ENCODE measurements at regions not wholly inside any gene's neighbourhood (a gene's known extent, or its start where the extent isn't known, plus 50 kb on each side); places are given as distances from the start of the nearest gene placed in this dataset.

GRCh38 chr2:11030909-11031308, 119.2 kb downstream of the KCNF1 start:
- DNase-seq = no peak
- H3K27ac ChIP-seq = no peak overlapping the region
- ATAC-seq = no peak
- H3K27me3 ChIP-seq = no peaks in the 10 kb centered on the region
- no peak overlapping the region for H3K4me3 ChIP-seq
- H3K4me1 ChIP-seq = no peaks in the 10 kb centered on the region
- peaks cover 0 to 9% of the 10 kb centered on the region in 2 donors for H3K9me3 ChIP-seq
- H3K36me3 ChIP-seq = no peaks in the 10 kb centered on the region
- TF ChIP-seq, protein P1, sequence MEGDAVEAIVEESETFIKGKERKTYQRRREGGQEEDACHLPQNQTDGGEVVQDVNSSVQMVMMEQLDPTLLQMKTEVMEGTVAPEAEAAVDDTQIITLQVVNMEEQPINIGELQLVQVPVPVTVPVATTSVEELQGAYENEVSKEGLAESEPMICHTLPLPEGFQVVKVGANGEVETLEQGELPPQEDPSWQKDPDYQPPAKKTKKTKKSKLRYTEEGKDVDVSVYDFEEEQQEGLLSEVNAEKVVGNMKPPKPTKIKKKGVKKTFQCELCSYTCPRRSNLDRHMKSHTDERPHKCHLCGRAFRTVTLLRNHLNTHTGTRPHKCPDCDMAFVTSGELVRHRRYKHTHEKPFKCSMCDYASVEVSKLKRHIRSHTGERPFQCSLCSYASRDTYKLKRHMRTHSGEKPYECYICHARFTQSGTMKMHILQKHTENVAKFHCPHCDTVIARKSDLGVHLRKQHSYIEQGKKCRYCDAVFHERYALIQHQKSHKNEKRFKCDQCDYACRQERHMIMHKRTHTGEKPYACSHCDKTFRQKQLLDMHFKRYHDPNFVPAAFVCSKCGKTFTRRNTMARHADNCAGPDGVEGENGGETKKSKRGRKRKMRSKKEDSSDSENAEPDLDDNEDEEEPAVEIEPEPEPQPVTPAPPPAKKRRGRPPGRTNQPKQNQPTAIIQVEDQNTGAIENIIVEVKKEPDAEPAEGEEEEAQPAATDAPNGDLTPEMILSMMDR (IDR thresholded peaks at IDR 0.05) = no peak
- intact Hi-C loops (cut with DNase I) = no loop called here

DNA sequence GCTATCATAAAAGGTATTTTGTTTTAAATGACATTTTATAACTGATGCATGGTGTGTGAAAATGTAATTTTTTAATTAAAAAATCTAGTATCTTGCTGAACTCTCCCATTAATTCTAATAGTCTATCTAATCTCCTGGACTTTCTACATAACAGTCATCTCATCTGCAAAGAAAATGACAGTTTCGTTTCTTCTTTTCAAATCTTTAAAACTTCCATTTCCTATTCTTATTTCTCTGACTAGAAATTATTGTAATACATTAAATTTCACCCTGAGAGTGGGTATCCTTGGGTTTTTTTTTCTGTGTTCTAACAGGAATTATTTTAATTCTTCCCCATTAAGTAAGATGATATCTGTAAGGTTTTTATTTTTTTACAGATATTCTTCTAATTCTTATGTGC, 120.1 kb downstream of the KCNF1 start:
- Histone ChIP-seq H3K4me3 (no peak overlapping the region), H3K36me3 (no peaks in the 10 kb centered on the region), H3K27ac (no peak overlapping the region), H3K27me3 (no peaks in the 10 kb centered on the region), H3K9me3 (peaks cover 0 to 9% of the 10 kb centered on the region in 2 donors), H3K4me1 (no peaks in the 10 kb centered on the region)
- DNase-seq (no peak), ATAC-seq (no peak)
- intact Hi-C loops (cut with DNase I) = no loop called here
- TF ChIP-seq, protein P1 (IDR thresholded peaks at IDR 0.05) = no peak

- TF ChIP-seq, protein P1 (IDR thresholded peaks at IDR 0.05) = no peak
- peaks cover 0 to 13% of the 10 kb centered on the region in 2 donors for H3K9me3 ChIP-seq
- DNase-seq = no peak
- no peak overlapping the region for H3K27ac ChIP-seq
- H3K36me3 ChIP-seq = no peaks in the 10 kb centered on the region
- H3K4me3 ChIP-seq = no peak overlapping the region
- no peaks in the 10 kb centered on the region for H3K27me3 ChIP-seq
- no peak for ATAC-seq
- intact Hi-C loops (cut with DNase I) = no loop called here
- H3K4me1 ChIP-seq = no peaks in the 10 kb centered on the region
Measured at GRCh38 chr2:11032396-11032795, 120.7 kb downstream of the KCNF1 start.

DNA sequence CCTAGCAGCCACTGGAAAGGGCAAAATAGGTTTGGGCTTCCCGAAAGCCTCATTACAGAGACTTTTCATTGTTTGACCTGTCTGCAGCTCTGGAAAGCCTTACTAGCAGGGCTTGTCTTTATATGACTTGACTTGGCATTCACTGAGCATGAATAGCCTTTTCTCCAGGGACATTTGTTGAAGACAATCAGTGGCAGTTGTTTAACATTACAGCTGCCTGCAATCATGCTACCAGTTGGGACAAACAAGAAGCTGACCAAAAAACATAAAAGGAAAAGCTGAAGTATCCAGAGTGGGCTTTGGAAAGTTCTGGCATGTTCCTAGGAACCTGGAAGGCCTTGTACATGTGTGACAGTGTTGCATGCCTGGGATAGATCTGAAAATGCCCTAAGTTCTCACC, 121.4 kb downstream of the KCNF1 start:
- H3K36me3 ChIP-seq = no peaks in the 10 kb centered on the region
- H3K4me3 ChIP-seq = no peak overlapping the region
- H3K27ac ChIP-seq = no peak overlapping the region
- no peaks in the 10 kb centered on the region for H3K4me1 ChIP-seq
- H3K27me3 ChIP-seq = no peaks in the 10 kb centered on the region
- TF ChIP-seq, protein P1 (IDR thresholded peaks at IDR 0.05) = no peak
- peaks cover 0 to 14% of the 10 kb centered on the region in 2 donors for H3K9me3 ChIP-seq
- intact Hi-C loops (cut with DNase I) = no loop called here
- DNase-seq (no peak), ATAC-seq (no peak)

GRCh38 chr2:11038641-11039040, 116.6 kb upstream of the SLC66A3 start:
- ATAC-seq (no peak), DNase-seq (no peak)
- H3K27ac ChIP-seq = no peak overlapping the region
- H3K4me1 ChIP-seq = no peaks in the 10 kb centered on the region
- intact Hi-C loops (cut with DNase I) = no loop called here
- TF ChIP-seq, protein P1 (IDR thresholded peaks at IDR 0.05) = no peak
- H3K27me3 ChIP-seq = peaks cover 0 to 9% of the 10 kb centered on the region in 2 donors
- no peak overlapping the region for H3K4me3 ChIP-seq
- no peaks in the 10 kb centered on the region for H3K36me3 ChIP-seq
- H3K9me3 ChIP-seq = peaks cover 0 to 22% of the 10 kb centered on the region in 2 donors
